ENCODE measurements at regions not wholly inside any gene's neighbourhood (a gene's known extent, or its start where the extent isn't known, plus 50 kb on each side); places are given as distances from the start of the nearest gene placed in this dataset.

- no peak for TF ChIP-seq CTCF (IDR thresholded peaks at IDR 0.05)
- no peaks in the 10 kb centered on the region for H3K9me3 ChIP-seq (ENCODE audit: control insufficient read depth, low read length)
- no peaks in the 10 kb centered on the region for H3K36me3 ChIP-seq (ENCODE audit: control insufficient read depth, insufficient read depth, low read length)
- peaks cover 9% of the 10 kb centered on the region for H3K4me1 ChIP-seq
- H3K9ac ChIP-seq: no peak overlapping the region
- H3K79me2 ChIP-seq: no peaks in the 10 kb centered on the region
- H3K27ac ChIP-seq: no peak overlapping the region
- H3K4me3 ChIP-seq (ENCODE audit: low read depth, low read length): no peak overlapping the region
- no peak overlapping the region for H3K4me2 ChIP-seq (ENCODE audit: low read length)
- H2AFZ ChIP-seq: no peak overlapping the region
- H3K27me3 ChIP-seq (ENCODE audit: control insufficient read depth, insufficient read depth, low read length): no peaks in the 10 kb centered on the region
Measured at GRCh38 chr2:226135861-226136548, 663.6 kb downstream of the IRS1 start.

DNA sequence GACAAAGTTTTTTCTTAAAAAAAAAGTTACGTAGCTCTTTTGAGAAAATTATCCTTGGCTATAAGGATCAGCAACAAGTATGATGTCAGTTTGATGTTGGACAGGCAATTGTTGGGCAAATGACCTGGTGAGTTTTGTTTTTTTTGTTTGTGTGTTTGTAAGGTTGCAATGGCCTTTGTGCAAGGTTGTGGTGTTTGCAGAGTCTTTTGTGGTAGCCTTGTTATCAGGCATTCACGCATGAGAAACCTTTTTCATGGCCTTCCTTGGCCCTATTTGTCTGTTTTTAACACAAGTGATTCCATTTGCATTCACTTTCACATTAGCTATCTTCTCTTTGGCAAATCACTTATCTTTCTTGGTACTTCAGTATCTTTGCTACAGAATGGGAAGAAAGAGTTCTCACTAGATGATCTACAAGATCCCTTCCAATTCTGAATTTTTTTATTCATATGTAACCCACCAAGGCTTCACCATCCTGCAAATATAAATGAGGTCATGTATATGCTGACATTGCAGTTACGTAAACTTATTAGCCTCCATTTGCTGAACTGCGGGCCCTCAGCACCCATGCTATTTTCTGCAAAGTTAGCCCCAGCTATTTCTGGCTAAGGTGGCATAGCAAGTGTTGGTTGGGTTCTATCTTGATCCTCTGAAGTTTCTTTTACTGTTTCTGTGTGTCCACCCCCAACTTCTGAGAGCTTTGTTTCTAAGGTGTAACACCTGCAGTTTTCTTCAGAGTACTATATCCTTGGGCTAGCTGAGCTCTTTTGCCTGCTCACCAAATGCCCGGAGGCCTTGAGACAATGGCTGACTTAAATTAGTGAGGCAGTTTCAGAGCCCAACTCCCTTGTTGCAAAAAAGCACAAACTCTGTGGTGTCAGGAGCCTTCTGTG is 667.1 kb downstream of the IRS1 start:
- no peaks in the 10 kb centered on the region for H3K9me3 ChIP-seq (ENCODE audit: control insufficient read depth, low read length)
- TF ChIP-seq CTCF (IDR thresholded peaks at IDR 0.05): no peak
- peaks cover 9% of the 10 kb centered on the region for H3K4me1 ChIP-seq
- H3K27ac ChIP-seq: no peak overlapping the region
- no peak overlapping the region for H2AFZ ChIP-seq
- no peak overlapping the region for H3K4me2 ChIP-seq (ENCODE audit: low read length)
- H3K79me2 ChIP-seq: no peaks in the 10 kb centered on the region
- no peak overlapping the region for H3K9ac ChIP-seq
- H3K36me3 ChIP-seq (ENCODE audit: control insufficient read depth, insufficient read depth, low read length): no peaks in the 10 kb centered on the region
- H3K4me3 ChIP-seq (ENCODE audit: low read depth, low read length): no peak overlapping the region
- no peaks in the 10 kb centered on the region for H3K27me3 ChIP-seq (ENCODE audit: control insufficient read depth, insufficient read depth, low read length)

GRCh38 chr2:226131299-226131784 is 668.3 kb downstream of the IRS1 start:
- Histone ChIP-seq H3K27me3 (ENCODE audit: control insufficient read depth, insufficient read depth, low read length) (no peaks in the 10 kb centered on the region), H3K9me3 (ENCODE audit: control insufficient read depth, low read length) (no peaks in the 10 kb centered on the region), H3K4me1 (peaks cover 5% of the 10 kb centered on the region), H2AFZ (peak overlapping the region; percentile 43), H3K4me2 (ENCODE audit: low read length) (no peak overlapping the region), H3K79me2 (no peaks in the 10 kb centered on the region), H3K27ac (no peak overlapping the region), H3K9ac (no peak overlapping the region), H3K4me3 (ENCODE audit: low read depth, low read length) (no peak overlapping the region), H3K36me3 (ENCODE audit: control insufficient read depth, insufficient read depth, low read length) (no peaks in the 10 kb centered on the region)
- TF ChIP-seq CTCF (IDR thresholded peaks at IDR 0.05): no peak

DNA sequence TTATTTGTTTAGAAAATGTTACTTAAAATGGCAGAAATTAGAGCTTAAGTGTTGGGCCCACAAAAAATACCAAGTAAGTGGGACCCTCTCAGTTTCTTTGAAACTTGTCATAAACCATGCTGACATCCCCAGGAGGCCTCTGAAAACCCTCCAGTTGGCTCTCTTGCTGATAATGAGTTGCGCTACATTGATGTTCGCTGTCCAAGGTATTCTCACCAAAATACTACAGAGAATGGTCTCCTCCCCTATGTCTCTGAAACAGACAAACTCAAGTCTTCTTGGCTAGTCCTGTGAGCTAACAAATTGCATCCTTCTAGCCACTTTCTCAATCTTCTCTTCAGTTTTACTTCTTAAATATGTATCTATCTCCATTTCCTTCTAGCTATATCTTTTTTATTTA is 669.4 kb downstream of the IRS1 start:
- H3K27me3 ChIP-seq (ENCODE audit: control insufficient read depth, insufficient read depth, low read length): no peaks in the 10 kb centered on the region
- no peak overlapping the region for H3K27ac ChIP-seq
- no peak overlapping the region for H3K4me2 ChIP-seq (ENCODE audit: low read length)
- H3K36me3 ChIP-seq (ENCODE audit: control insufficient read depth, insufficient read depth, low read length): no peaks in the 10 kb centered on the region
- no peaks in the 10 kb centered on the region for H3K79me2 ChIP-seq
- H3K9me3 ChIP-seq (ENCODE audit: control insufficient read depth, low read length): no peaks in the 10 kb centered on the region
- TF ChIP-seq CTCF (IDR thresholded peaks at IDR 0.05): no peak
- no peak overlapping the region for H2AFZ ChIP-seq
- H3K4me1 ChIP-seq: peaks cover 5% of the 10 kb centered on the region
- no peak overlapping the region for H3K9ac ChIP-seq
- no peak overlapping the region for H3K4me3 ChIP-seq (ENCODE audit: low read depth, low read length)
